ENCODE measurements at regions not wholly inside any gene's neighbourhood (a gene's known extent, or its start where the extent isn't known, plus 50 kb on each side); places are given as distances from the start of the nearest gene placed in this dataset.

DNA sequence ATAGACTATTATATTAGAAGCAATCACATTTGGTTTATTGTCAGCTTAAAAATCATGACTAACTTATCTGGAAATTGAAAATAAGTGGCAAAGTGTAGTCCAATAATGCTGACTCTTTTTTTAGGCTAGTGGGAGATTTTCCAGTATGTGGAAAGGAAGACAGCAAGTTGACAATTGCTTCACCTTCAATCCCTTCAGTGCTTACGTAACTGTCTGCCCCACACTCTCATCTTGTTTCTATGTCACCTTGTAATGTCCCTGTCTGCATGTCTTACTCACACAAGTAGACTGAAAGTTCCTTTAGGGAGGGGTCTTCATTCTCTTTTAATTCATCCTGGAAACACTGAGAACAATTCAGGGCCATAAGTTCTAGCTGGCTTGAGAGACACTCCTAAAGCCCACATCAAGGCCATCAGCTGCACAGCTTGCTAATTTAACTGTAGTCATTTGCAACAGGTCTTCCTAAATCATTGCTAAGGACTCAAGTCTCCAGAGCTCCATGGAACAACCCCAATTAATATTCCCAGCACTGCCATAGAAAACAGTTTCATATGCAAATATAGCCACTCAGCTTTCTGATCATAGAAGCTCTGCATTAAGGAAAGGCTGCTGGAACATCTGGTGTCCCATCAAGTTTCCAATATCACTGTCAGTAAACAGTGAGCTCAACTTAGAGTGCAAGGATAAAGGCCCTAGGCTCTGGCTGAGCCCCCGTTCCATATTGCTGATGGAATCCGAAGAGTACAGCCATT lies 230.5 kb downstream of the ETAA1 start:
- DNase-seq (ENCODE audit: low spot score) = no peak
- Histone ChIP-seq H3K27me3 (ENCODE audit: control insufficient read depth in 4 of 4, insufficient read depth in 4 of 4, low read length in 3 of 4) (no peaks in the 10 kb centered on the region), H3K9ac (ENCODE audit: low read depth in 1 of 2, low read length in 2 of 2) (no peak overlapping the region), H3K27ac (ENCODE audit: low read depth in 1 of 2, low read length in 2 of 2) (no peak overlapping the region), H3K4me1 (ENCODE audit: control insufficient read depth in 4 of 4, insufficient read depth in 4 of 4, low read length in 3 of 4) (no peaks in the 10 kb centered on the region), H3K36me3 (ENCODE audit: control insufficient read depth in 4 of 4, insufficient read depth in 3 of 4, low read depth in 1 of 4, low read length in 3 of 4) (no peaks in the 10 kb centered on the region), H3K4me3 (ENCODE audit: low read depth in 1 of 3, low read length in 3 of 3) (no peak overlapping the region), H3K9me3 (ENCODE audit: control insufficient read depth in 4 of 4, low read length in 3 of 4) (no peaks in the 10 kb centered on the region)
- WGBS = 96% methylated on average over 3 of the region's 3 CpGs
- no peak for TF ChIP-seq RAD21 (IDR thresholded peaks at IDR 0.05)
- TF ChIP-seq FOXA1 (IDR thresholded peaks at IDR 0.05) = no peak
- TF ChIP-seq GABPA (IDR thresholded peaks at IDR 0.05 in 1 of 2, conservative IDR thresholded peaks at IDR 0.05 in 1 of 2) = no peak
- no peak for TF ChIP-seq FOXA2 (IDR thresholded peaks at IDR 0.05)
- no peak for TF ChIP-seq JUND (IDR thresholded peaks at IDR 0.05)
- TF ChIP-seq, protein P1, sequence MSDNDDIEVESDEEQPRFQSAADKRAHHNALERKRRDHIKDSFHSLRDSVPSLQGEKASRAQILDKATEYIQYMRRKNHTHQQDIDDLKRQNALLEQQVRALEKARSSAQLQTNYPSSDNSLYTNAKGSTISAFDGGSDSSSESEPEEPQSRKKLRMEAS (IDR thresholded peaks at IDR 0.05) = no peak

DNA sequence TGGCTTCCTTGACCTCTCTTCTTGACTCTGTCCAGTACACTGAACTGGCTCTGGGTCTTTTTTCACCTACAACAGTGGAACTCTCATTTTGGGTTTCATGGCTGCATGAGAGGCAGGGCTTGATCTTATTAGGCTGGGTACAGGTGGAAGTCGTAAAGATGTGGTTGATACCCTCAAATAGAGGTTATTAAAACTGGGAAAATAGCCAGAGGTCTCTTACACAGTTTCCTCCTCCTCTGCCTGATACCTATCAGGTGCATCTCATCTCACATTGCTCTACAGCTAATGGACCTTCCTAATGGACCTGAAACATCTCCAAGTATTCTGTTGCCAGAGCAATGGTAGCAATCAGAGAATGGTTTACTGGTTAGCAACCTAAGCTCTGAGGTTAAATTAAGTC lies 231.8 kb downstream of the ETAA1 start:
- H3K27ac ChIP-seq (ENCODE audit: low read depth in 1 of 2, low read length in 2 of 2) = no peak overlapping the region
- no peak overlapping the region for H3K9ac ChIP-seq (ENCODE audit: low read depth in 1 of 2, low read length in 2 of 2)
- TF ChIP-seq RAD21 (IDR thresholded peaks at IDR 0.05) (no peak), RXRA (IDR thresholded peaks at IDR 0.05) (no peak), TAF1 (conservative IDR thresholded peaks at IDR 0.05) (no peak), HNF4G (IDR thresholded peaks at IDR 0.05) (no peak), FOXA2 (IDR thresholded peaks at IDR 0.05) (no peak), HNF4A (conservative IDR thresholded peaks at IDR 0.05) (no peak), JUND (IDR thresholded peaks at IDR 0.05) (no peak)
- TF ChIP-seq, protein P2, sequence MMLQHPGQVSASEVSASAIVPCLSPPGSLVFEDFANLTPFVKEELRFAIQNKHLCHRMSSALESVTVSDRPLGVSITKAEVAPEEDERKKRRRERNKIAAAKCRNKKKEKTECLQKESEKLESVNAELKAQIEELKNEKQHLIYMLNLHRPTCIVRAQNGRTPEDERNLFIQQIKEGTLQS (IDR thresholded peaks at IDR 0.05) = no peak
- H3K4me1 ChIP-seq (ENCODE audit: control insufficient read depth in 4 of 4, insufficient read depth in 4 of 4, low read length in 3 of 4) = no peaks in the 10 kb centered on the region
- no peaks in the 10 kb centered on the region for H3K36me3 ChIP-seq (ENCODE audit: control insufficient read depth in 4 of 4, insufficient read depth in 3 of 4, low read depth in 1 of 4, low read length in 3 of 4)
- no peak overlapping the region for H3K4me3 ChIP-seq (ENCODE audit: low read depth in 1 of 3, low read length in 3 of 3)
- 68% methylated on average over 1 of the region's 1 CpG for WGBS
- H3K27me3 ChIP-seq (ENCODE audit: control insufficient read depth in 4 of 4, insufficient read depth in 4 of 4, low read length in 3 of 4) = no peaks in the 10 kb centered on the region
- DNase-seq (ENCODE audit: low spot score) = no peak
- no peaks in the 10 kb centered on the region for H3K9me3 ChIP-seq (ENCODE audit: control insufficient read depth in 4 of 4, low read length in 3 of 4)

DNA sequence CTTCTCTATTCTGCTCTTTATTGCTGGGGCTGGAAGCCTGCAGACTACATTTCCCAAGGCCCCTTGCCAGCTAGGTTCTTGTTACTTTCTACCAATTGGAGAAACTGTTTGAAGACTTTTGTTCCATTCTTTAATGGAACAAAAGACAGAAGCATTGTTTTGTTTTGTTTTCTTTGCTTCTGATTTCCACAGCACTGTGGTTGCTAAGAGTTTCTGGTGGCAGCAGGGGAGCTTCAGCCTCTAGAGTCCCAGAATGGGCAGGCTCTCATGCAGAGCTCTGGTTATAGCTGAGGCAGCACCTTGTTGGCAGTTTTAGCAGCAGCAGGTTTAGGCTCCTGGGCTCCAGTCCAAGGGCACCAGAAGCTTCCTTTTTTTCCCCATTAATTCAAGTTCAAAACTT lies 234.3 kb downstream of the ETAA1 start:
- no peak overlapping the region for H3K4me3 ChIP-seq (ENCODE audit: low read depth in 1 of 3, low read length in 3 of 3)
- no peak for TF ChIP-seq FOXA1 (IDR thresholded peaks at IDR 0.05)
- no peak for TF ChIP-seq HNF4A (conservative IDR thresholded peaks at IDR 0.05)
- TF ChIP-seq, protein P3, sequence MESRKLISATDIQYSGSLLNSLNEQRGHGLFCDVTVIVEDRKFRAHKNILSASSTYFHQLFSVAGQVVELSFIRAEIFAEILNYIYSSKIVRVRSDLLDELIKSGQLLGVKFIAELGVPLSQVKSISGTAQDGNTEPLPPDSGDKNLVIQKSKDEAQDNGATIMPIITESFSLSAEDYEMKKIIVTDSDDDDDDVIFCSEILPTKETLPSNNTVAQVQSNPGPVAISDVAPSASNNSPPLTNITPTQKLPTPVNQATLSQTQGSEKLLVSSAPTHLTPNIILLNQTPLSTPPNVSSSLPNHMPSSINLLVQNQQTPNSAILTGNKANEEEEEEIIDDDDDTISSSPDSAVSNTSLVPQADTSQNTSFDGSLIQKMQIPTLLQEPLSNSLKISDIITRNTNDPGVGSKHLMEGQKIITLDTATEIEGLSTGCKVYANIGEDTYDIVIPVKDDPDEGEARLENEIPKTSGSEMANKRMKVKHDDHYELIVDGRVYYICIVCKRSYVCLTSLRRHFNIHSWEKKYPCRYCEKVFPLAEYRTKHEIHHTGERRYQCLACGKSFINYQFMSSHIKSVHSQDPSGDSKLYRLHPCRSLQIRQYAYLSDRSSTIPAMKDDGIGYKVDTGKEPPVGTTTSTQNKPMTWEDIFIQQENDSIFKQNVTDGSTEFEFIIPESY (IDR thresholded peaks at IDR 0.05) = no peak
- TF ChIP-seq NR2F2 (IDR thresholded peaks at IDR 0.05) = no peak
- no peak for TF ChIP-seq FOXA2 (IDR thresholded peaks at IDR 0.05)
- no peak for TF ChIP-seq EGR1 (IDR thresholded peaks at IDR 0.05; ENCODE audit: low read depth in 2 of 2)
- no peak for TF ChIP-seq JUND (IDR thresholded peaks at IDR 0.05)
- TF ChIP-seq, protein P2 (IDR thresholded peaks at IDR 0.05) = no peak
- no peak for TF ChIP-seq RAD21 (IDR thresholded peaks at IDR 0.05)
- no peak for TF ChIP-seq HNF4G (IDR thresholded peaks at IDR 0.05)
- TF ChIP-seq, protein P1 (IDR thresholded peaks at IDR 0.05) = no peak
- TF ChIP-seq, protein P4, sequence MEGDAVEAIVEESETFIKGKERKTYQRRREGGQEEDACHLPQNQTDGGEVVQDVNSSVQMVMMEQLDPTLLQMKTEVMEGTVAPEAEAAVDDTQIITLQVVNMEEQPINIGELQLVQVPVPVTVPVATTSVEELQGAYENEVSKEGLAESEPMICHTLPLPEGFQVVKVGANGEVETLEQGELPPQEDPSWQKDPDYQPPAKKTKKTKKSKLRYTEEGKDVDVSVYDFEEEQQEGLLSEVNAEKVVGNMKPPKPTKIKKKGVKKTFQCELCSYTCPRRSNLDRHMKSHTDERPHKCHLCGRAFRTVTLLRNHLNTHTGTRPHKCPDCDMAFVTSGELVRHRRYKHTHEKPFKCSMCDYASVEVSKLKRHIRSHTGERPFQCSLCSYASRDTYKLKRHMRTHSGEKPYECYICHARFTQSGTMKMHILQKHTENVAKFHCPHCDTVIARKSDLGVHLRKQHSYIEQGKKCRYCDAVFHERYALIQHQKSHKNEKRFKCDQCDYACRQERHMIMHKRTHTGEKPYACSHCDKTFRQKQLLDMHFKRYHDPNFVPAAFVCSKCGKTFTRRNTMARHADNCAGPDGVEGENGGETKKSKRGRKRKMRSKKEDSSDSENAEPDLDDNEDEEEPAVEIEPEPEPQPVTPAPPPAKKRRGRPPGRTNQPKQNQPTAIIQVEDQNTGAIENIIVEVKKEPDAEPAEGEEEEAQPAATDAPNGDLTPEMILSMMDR (IDR thresholded peaks at IDR 0.05; ENCODE audit: low read depth, low read length, missing input control) = no peak
- TF ChIP-seq, protein P5, sequence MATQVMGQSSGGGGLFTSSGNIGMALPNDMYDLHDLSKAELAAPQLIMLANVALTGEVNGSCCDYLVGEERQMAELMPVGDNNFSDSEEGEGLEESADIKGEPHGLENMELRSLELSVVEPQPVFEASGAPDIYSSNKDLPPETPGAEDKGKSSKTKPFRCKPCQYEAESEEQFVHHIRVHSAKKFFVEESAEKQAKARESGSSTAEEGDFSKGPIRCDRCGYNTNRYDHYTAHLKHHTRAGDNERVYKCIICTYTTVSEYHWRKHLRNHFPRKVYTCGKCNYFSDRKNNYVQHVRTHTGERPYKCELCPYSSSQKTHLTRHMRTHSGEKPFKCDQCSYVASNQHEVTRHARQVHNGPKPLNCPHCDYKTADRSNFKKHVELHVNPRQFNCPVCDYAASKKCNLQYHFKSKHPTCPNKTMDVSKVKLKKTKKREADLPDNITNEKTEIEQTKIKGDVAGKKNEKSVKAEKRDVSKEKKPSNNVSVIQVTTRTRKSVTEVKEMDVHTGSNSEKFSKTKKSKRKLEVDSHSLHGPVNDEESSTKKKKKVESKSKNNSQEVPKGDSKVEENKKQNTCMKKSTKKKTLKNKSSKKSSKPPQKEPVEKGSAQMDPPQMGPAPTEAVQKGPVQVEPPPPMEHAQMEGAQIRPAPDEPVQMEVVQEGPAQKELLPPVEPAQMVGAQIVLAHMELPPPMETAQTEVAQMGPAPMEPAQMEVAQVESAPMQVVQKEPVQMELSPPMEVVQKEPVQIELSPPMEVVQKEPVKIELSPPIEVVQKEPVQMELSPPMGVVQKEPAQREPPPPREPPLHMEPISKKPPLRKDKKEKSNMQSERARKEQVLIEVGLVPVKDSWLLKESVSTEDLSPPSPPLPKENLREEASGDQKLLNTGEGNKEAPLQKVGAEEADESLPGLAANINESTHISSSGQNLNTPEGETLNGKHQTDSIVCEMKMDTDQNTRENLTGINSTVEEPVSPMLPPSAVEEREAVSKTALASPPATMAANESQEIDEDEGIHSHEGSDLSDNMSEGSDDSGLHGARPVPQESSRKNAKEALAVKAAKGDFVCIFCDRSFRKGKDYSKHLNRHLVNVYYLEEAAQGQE (IDR thresholded peaks at IDR 0.05) = no peak
- TF ChIP-seq TAF1 (conservative IDR thresholded peaks at IDR 0.05) = no peak
- no peak for TF ChIP-seq GABPA (IDR thresholded peaks at IDR 0.05 in 1 of 2, conservative IDR thresholded peaks at IDR 0.05 in 1 of 2)
- TF ChIP-seq YY1 (IDR thresholded peaks at IDR 0.05) = no peak
- no peak for TF ChIP-seq SP1 (IDR thresholded peaks at IDR 0.05)
- no peaks in the 10 kb centered on the region for H3K4me1 ChIP-seq (ENCODE audit: control insufficient read depth in 4 of 4, insufficient read depth in 4 of 4, low read length in 3 of 4)
- H3K9ac ChIP-seq (ENCODE audit: low read depth in 1 of 2, low read length in 2 of 2) = no peak overlapping the region
- H3K9me3 ChIP-seq (ENCODE audit: control insufficient read depth in 4 of 4, low read length in 3 of 4) = no peaks in the 10 kb centered on the region
- DNase-seq (ENCODE audit: low spot score) = no peak
- H3K36me3 ChIP-seq (ENCODE audit: control insufficient read depth in 4 of 4, insufficient read depth in 3 of 4, low read depth in 1 of 4, low read length in 3 of 4) = no peaks in the 10 kb centered on the region
- H3K27ac ChIP-seq (ENCODE audit: low read depth in 1 of 2, low read length in 2 of 2) = no peak overlapping the region
- H3K27me3 ChIP-seq (ENCODE audit: control insufficient read depth in 4 of 4, insufficient read depth in 4 of 4, low read length in 3 of 4) = no peaks in the 10 kb centered on the region
